KMS-11 (cell line): ENCODE measurements at regions not wholly inside any gene's neighbourhood (a gene's known extent, or its start where the extent isn't known, plus 50 kb on each side); places are given as distances from the start of the nearest gene placed in this dataset.

Source experiments
- H2AFZ ChIP-seq: fragments of 200-600 bp; sonication (generic); 2 replicates; pipeline ENCODE4 v1.6.1; 2016; ENCODE audit warnings: antibody characterized with exemption, mixed run types, low read depth
- H3K27ac ChIP-seq: fragments of 200-600 bp; sonication (generic); 2 replicates; pipeline ENCODE4 v1.6.1; 2016; ENCODE audit warnings: mild to moderate bottlenecking, mixed run types
- H3K27me3 ChIP-seq: fragments of 200-600 bp; sonication (generic); 2 replicates; pipeline ENCODE4 v1.6.1; 2017; ENCODE audit warnings: mild to moderate bottlenecking, low read depth, mixed run types, moderate library complexity; ENCODE audit not compliant: insufficient read depth
- H3K36me3 ChIP-seq: fragments of 200-600 bp; sonication (generic); 2 replicates; pipeline ENCODE4 v1.6.1; 2017; ENCODE audit warnings: mild to moderate bottlenecking, mixed run types; ENCODE audit not compliant: insufficient read depth
- H3K4me1 ChIP-seq: fragments of 200-600 bp; sonication (generic); 2 replicates; pipeline ENCODE4 v1.6.1; 2016; ENCODE audit warnings: mild to moderate bottlenecking, low read depth, mixed run types; ENCODE audit not compliant: poor library complexity, severe bottlenecking
- H3K4me2 ChIP-seq: fragments of 200-600 bp; sonication (generic); 2 replicates; pipeline ENCODE4 v1.7.0; 2016; ENCODE audit warnings: mild to moderate bottlenecking, mixed run types
- H3K4me3 ChIP-seq: fragments of 200-600 bp; sonication (generic); IDR thresholded peaks from 2 replicates; pipeline ENCODE4 v1.6.1; 2017; ENCODE audit warnings: low read depth, low read length, mixed read lengths; ENCODE audit not compliant: insufficient read depth
- H3K79me2 ChIP-seq: fragments of 200-600 bp; sonication (generic); 2 replicates; pipeline ENCODE4 v1.6.1; 2016; ENCODE audit warnings: low read depth, mixed run types; ENCODE audit not compliant: insufficient read depth
- H3K9ac ChIP-seq: fragments of 200-600 bp; sonication (generic); 2 replicates; pipeline ENCODE4 v1.6.1; 2016; ENCODE audit warnings: mild to moderate bottlenecking, mixed run types
- H4K20me1 ChIP-seq: fragments of 200-600 bp; sonication (generic); 2 replicates; pipeline ENCODE4 v1.6.1; 2016; ENCODE audit warnings: mild to moderate bottlenecking, mixed run types; ENCODE audit not compliant: insufficient read depth
- CTCF ChIP-seq: fragments of 200-600 bp; sonication (generic); conservative IDR thresholded peaks from 2 replicates; pipeline ENCODE4 v1.6.1; 2017; ENCODE audit warnings: low read depth, mild to moderate bottlenecking, antibody characterized with exemption, low read length, moderate library complexity, mixed read lengths

GRCh38 chr13:40494513-40494912, 171.9 kb downstream of the FOXO1 start:
- Histone ChIP-seq H3K36me3 (no peaks in the 10 kb centered on the region), H2AFZ (no peak overlapping the region), H3K4me3 (no peak overlapping the region), H3K27me3 (no peaks in the 10 kb centered on the region), H3K79me2 (no peaks in the 10 kb centered on the region), H3K27ac (no peak overlapping the region), H3K4me2 (no peak overlapping the region), H3K9ac (no peak overlapping the region), H4K20me1 (no peaks in the 10 kb centered on the region), H3K4me1 (peaks cover 15% of the 10 kb centered on the region)
- TF ChIP-seq CTCF = no peak

- Histone ChIP-seq H3K27me3 (no peaks in the 10 kb centered on the region), H3K9ac (no peak overlapping the region), H3K4me1 (peaks cover 10% of the 10 kb centered on the region), H3K27ac (no peak overlapping the region), H3K4me3 (no peak overlapping the region), H3K36me3 (no peaks in the 10 kb centered on the region), H3K79me2 (no peaks in the 10 kb centered on the region), H3K4me2 (no peak overlapping the region), H4K20me1 (no peaks in the 10 kb centered on the region), H2AFZ (no peak overlapping the region)
- TF ChIP-seq CTCF = no peak
Measured at GRCh38 chr13:40494946-40495620, 171.4 kb downstream of the FOXO1 start.

- Histone ChIP-seq H3K27me3 (no peaks in the 10 kb centered on the region), H3K9ac (no peak overlapping the region)
Measured at GRCh38 chr13:40495621-40496001, 170.8 kb downstream of the FOXO1 start.

GRCh38 chr13:40496035-40496810, 170.2 kb downstream of the FOXO1 start:
- Histone ChIP-seq H3K9ac (no peak overlapping the region), H3K79me2 (no peaks in the 10 kb centered on the region), H3K4me3 (no peak overlapping the region), H3K4me1 (no peaks in the 10 kb centered on the region), H3K4me2 (no peak overlapping the region), H4K20me1 (no peaks in the 10 kb centered on the region), H3K36me3 (no peaks in the 10 kb centered on the region), H3K27ac (no peak overlapping the region), H3K27me3 (no peaks in the 10 kb centered on the region), H2AFZ (no peak overlapping the region)
- TF ChIP-seq CTCF = no peak

More at GRCh38 chr13:40495621-40496001, 170.8 kb downstream of the FOXO1 start:
- Histone ChIP-seq H2AFZ (no peak overlapping the region), H3K27ac (no peak overlapping the region), H3K4me2 (no peak overlapping the region), H3K4me1 (peaks cover 4% of the 10 kb centered on the region), H3K4me3 (no peak overlapping the region), H3K79me2 (no peaks in the 10 kb centered on the region), H4K20me1 (no peaks in the 10 kb centered on the region), H3K36me3 (no peaks in the 10 kb centered on the region)
- no peak for TF ChIP-seq CTCF
